ENCODE measurements at regions not wholly inside any gene's neighbourhood (a gene's known extent, or its start where the extent isn't known, plus 50 kb on each side); places are given as distances from the start of the nearest gene placed in this dataset.

GRCh38 chr12:73935817-73936216, 601.8 kb upstream of the ATXN7L3B start:
- intact Hi-C loops (cut with DNase I): no loop called here
- Histone ChIP-seq H3K27ac (ENCODE audit: low read depth in 2 of 2, low read length in 2 of 2) (no peak overlapping the region), H3K4me3 (ENCODE audit: low read length in 3 of 3) (no peak overlapping the region), H3K27me3 (ENCODE audit: control insufficient read depth, insufficient read depth, low read length) (no peaks in the 10 kb centered on the region), H3K9ac (ENCODE audit: low read length in 3 of 3) (no peak overlapping the region), H3K9me3 (ENCODE audit: control insufficient read depth in 2 of 3, insufficient read depth in 1 of 3, low read length in 3 of 3) (no peaks in the 10 kb centered on the region), H3K36me3 (ENCODE audit: control insufficient read depth in 2 of 3, insufficient read depth in 3 of 3, low read length in 3 of 3) (no peaks in the 10 kb centered on the region), H3K4me1 (ENCODE audit: control insufficient read depth in 2 of 3, insufficient read depth in 2 of 3, low read depth in 1 of 3, low read length in 3 of 3) (no peaks in the 10 kb centered on the region)
- TF ChIP-seq CTCF (IDR thresholded peaks at IDR 0.05; ENCODE audit: borderline replicate concordance, extremely low read depth, insufficient read depth): no peak
- FAIRE-seq (no peak), DNase-seq (peak in 1 of 5 donors; percentile 16)

GRCh38 chr12:73947326-73948026, 590.2 kb upstream of the ATXN7L3B start:
- no peaks in the 10 kb centered on the region for H3K9me3 ChIP-seq (ENCODE audit: control insufficient read depth in 2 of 3, insufficient read depth in 1 of 3, low read length in 3 of 3)

GRCh38 chr12:73950507-73950906, 587.1 kb upstream of the ATXN7L3B start:
- no peak overlapping the region for H3K9ac ChIP-seq (ENCODE audit: low read length in 3 of 3)
- H3K4me1 ChIP-seq (ENCODE audit: control insufficient read depth in 2 of 3, insufficient read depth in 2 of 3, low read depth in 1 of 3, low read length in 3 of 3): no peaks in the 10 kb centered on the region
- H3K36me3 ChIP-seq (ENCODE audit: control insufficient read depth in 2 of 3, insufficient read depth in 3 of 3, low read length in 3 of 3): no peaks in the 10 kb centered on the region
- intact Hi-C loops (cut with DNase I): no loop called here
- DNase-seq (no peak), FAIRE-seq (no peak)
- H3K4me3 ChIP-seq (ENCODE audit: low read length in 3 of 3): no peak overlapping the region
- H3K27ac ChIP-seq (ENCODE audit: low read depth in 2 of 2, low read length in 2 of 2): no peak overlapping the region
- H3K27me3 ChIP-seq (ENCODE audit: control insufficient read depth, insufficient read depth, low read length): no peaks in the 10 kb centered on the region
- no peak for TF ChIP-seq CTCF (IDR thresholded peaks at IDR 0.05; ENCODE audit: borderline replicate concordance, extremely low read depth, insufficient read depth)
- H3K9me3 ChIP-seq (ENCODE audit: control insufficient read depth in 2 of 3, insufficient read depth in 1 of 3, low read length in 3 of 3): no peaks in the 10 kb centered on the region

More at GRCh38 chr12:73947326-73948026, 590.2 kb upstream of the ATXN7L3B start:
- FAIRE-seq (no peak), DNase-seq (no peak)
- Histone ChIP-seq H3K4me1 (ENCODE audit: control insufficient read depth in 2 of 3, insufficient read depth in 2 of 3, low read depth in 1 of 3, low read length in 3 of 3) (no peaks in the 10 kb centered on the region), H3K27ac (ENCODE audit: low read depth in 2 of 2, low read length in 2 of 2) (no peak overlapping the region), H3K36me3 (ENCODE audit: control insufficient read depth in 2 of 3, insufficient read depth in 3 of 3, low read length in 3 of 3) (no peaks in the 10 kb centered on the region), H3K4me3 (ENCODE audit: low read length in 3 of 3) (no peak overlapping the region), H3K9ac (ENCODE audit: low read length in 3 of 3) (no peak overlapping the region), H3K27me3 (ENCODE audit: control insufficient read depth, insufficient read depth, low read length) (no peaks in the 10 kb centered on the region)
- no peak for TF ChIP-seq CTCF (IDR thresholded peaks at IDR 0.05; ENCODE audit: borderline replicate concordance, extremely low read depth, insufficient read depth)
- intact Hi-C loops (cut with DNase I): no loop called here

All from kidney (tissue), 13 donors.